DMS153 treated with DMSO at 0.1 percent for 48 hours (cell line): ENCODE measurements at regions not wholly inside any gene's neighbourhood (a gene's known extent, or its start where the extent isn't known, plus 50 kb on each side); places are given as distances from the start of the nearest gene placed in this dataset.
"Not testable (repeated sequence)": the region's sequence is repeated elsewhere in the genome, so short reads cannot be mapped to it uniquely, and the experiment has no call there.

Source experiments
- DNase-seq: peaks from one replicate; lab custom pipeline; 2025; ENCODE audit not compliant: unreplicated experiment; lab: John Stamatoyannopoulos, UW

GRCh38 chr2:64742678-64743077 is 89.0 kb upstream of the SERTAD2 start:
- no peak for DNase-seq

GRCh38 chr2:64743739-64744330 is 90.1 kb upstream of the SERTAD2 start:
- DNase-seq, result no peak

DNA sequence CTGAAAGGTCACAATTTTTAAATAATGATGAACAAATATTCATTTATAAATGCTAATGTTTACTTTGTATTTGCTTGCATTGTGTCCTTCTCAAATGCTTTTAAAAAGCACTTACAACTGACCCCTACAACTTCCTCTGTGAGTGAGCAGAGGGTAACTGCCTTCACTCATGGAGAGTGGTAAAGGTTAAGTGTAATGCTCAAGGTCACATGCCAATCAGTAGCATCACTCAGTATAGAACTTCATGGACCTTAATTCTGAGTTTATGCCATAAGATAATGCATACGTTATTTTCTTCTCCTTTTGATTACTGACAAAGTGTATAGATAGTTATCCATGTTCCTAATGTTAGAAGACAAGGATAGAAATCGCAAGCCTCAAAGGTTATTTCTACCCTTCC is 91.8 kb upstream of the SERTAD2 start:
- DNase-seq, result no peak

DNA sequence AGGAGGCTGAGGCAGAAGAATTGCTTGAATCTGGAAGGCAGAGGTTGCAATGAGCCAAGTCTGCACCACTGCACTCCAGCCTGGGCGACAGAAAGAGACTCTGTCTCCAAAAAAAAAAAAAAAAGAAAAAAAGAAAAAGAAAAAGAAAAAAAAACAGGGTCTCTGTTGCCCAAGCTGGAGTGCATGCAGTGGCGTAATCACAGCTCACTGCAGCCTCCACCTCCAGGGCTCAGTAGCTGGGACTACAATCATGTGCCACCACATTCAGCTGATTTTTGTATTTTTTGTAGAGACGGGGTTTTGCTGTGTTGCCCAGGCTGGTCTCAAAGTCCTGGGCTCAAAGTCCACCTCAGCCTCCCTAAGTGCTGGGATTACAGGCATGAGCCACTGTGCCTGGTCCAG is 94.0 kb upstream of the SERTAD2 start:
- not testable (repeated sequence) for DNase-seq

DNA sequence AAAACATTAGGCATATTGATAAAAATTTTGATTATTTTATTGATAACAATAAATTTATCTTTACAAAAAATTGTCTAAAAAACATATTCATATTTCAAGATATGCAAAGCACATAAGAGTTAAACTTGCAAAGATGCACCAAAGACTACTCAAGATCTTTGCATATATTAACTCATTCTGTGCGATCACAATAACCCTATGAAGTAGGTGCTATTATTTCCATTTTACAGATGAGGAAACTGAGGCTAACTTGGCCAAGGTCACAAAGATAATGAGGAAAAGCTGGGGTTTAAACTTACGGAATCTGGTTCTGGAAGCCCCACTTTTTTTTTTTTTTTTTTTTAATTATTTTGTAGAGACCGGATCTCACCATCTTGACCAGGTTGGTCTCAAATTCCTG is 94.4 kb upstream of the SERTAD2 start:
- no peak for DNase-seq

DNA sequence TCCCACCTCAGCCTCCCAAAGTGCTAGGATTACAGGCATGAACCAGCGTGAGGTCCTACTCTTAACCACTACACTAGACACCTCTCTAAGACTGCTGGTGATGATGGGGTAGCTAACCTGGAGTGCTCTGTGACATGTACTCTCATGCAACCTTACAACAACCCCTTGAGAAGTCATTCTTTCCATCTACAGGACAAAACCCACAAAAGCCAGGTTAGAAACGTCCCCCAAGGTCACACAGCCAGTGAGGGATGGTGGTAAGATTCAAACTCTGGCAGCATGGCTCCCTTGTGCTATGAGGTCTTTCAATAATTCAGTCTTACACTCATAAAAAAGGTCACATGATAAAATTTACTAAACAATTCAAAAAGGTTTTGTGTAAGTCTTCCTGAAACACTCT is 94.8 kb upstream of the SERTAD2 start:
- no peak for DNase-seq

GRCh38 chr2:64749446-64749845 is 95.7 kb upstream of the SERTAD2 start:
- no peak for DNase-seq

GRCh38 chr2:64750001-64750816 is 96.5 kb upstream of the SERTAD2 start:
- DNase-seq, result no peak

GRCh38 chr2:64750817-64751285 is 97.1 kb upstream of the SERTAD2 start:
- peak; percentile 96 for DNase-seq

DNA sequence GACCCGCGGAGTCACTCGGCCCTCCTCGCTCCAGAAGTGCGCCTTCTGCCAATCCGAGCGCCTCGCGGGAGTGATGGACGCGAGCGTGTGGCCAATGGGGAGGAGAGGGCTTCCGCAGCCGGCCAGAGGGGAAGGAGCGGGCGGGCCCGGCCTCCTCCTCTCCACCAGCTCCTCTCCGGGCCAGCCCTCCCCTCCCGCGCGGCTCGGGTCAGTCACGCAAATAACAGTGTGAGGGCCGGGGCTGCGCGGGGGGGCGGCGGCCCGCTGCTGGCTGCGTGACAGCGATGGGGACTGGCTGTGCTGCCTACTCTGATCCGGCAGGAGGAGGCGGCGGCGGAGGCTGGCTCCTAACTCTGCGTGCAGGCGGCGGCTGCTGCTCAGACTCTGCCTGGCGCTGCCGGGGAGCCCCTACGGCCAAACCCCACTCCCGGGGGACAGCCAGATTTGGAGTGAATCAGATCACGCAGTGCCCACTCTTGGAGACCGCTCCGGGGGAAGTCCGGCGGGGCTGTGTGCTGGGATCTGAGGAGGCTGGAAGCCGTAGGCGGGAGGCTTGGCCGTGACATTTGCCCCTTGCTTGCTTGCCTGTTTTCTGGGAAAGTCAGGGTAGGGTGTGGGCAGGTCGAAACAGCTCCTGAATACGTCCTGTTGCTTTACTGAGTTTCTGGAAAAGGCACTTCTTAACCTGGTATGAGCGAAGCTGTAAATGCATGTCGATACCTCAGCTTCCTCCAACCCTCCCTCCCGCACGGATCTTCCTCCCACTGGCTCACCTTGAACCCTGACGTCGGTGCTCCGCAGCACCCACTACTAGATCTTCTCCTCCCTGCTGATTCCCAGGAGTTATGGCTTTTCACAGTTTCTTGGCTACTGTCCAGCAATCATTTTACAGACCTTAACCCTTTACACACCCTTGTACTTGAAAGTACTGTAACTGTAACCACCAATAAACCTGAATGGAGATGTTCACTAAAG is 97.9 kb upstream of the SERTAD2 start:
- peak; percentile 22 for DNase-seq

DNA sequence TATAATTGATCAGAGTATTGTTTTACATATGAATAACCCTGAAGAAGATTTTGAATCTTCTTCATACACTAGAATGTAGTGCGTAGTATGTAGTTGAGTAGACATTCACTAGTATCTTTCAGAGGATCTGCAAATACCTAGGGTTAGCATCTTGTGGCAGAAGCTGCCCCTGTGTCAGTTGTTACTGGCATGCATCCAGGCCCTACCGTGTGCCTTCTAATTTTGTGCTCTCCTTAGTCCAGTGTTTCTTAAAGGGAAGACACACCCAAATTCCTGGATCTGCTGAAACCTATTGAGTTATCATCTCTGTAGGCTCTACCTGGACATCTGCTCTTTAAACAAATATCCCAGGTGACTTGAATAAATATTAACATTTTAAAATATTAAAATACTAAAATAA is 99.7 kb upstream of the SERTAD2 start:
- no peak for DNase-seq

GRCh38 chr2:64754570-64754969 is 100.9 kb upstream of the SERTAD2 start:
- DNase-seq, result no peak

GRCh38 chr2:64757126-64757525 is 103.4 kb upstream of the SERTAD2 start:
- no peak for DNase-seq

DNA sequence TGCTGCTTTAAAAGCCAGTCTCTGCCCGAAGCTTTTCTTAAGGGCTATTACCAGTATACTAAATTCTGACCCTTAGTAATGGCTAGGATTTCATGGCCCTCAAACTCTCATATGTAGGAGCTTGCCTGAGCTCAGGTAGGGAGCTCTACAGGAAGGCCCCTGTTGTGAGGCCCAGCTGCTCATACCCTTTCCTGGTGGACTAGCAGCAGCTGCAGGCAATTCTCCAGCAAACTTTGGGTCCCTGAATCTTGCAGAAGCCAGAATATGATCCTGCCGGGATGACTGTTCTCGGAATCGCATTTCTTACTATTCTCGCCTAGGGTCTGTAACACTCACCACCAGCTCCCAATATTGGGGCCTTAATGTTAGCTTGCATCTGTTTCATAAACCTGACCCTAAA is 106.4 kb upstream of the SERTAD2 start:
- no peak for DNase-seq

GRCh38 chr2:64762301-64762997 is 108.7 kb upstream of the SERTAD2 start:
- DNase-seq, result no peak

- DNase-seq, result no peak
Measured at GRCh38 chr2:64763126-64763525, 109.4 kb upstream of the SERTAD2 start.

DNA sequence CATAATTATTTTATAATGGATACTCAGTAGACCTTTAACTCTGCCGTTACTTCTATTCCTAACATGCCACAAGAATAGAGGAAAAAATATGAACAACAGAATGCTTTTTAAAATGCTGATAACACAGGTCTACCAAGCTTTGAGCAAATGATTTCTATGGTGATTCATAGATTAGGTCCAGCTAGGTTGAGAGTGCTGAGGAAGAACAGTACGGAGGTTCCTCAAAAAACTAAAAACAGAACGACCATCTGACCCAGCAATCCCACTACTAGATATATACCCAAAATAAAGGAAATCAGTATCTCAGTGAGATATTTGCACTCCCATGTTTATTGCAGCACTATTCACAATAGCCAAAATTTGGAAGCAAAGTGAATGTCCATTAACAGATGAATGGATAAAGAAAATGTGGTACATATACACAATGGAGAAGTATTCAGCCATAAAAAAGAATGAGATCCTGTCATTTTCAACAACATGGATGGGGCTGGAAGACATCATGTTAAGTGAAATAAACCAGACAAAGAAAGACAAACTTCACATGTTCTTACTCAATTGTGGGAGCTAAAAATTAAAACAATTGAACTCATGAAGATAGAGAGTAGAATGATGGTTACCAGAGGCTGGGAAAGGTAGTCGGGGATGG is 111.6 kb upstream of the SERTAD2 start:
- no peak for DNase-seq

- DNase-seq, result no peak
Measured at GRCh38 chr2:64766841-64767669, 113.3 kb upstream of the SERTAD2 start.

- peak; percentile 80 for DNase-seq
Measured at GRCh38 chr2:64767670-64768468, 114.2 kb upstream of the SERTAD2 start.
